H1 (cell line): ENCODE measurements at regions not wholly inside any gene's neighbourhood (a gene's known extent, or its start where the extent isn't known, plus 50 kb on each side); places are given as distances from the start of the nearest gene placed in this dataset.

Experiments
- CTCF ChIA-PET: fragments of 300-600 bp; sonication (Branson Sonifier 250); formaldehyde crosslinking; loops from one replicate; lab custom pipeline; 2021; ENCODE audit not compliant: partially characterized antibody; lab: Charles Lee
- POLR2A ChIA-PET: fragments of 300-600 bp; sonication (Branson Sonifier 250); formaldehyde crosslinking; loops from one replicate; lab custom pipeline; 2021; ENCODE audit warnings: inconsistent platforms; ENCODE audit not compliant: partially characterized antibody; lab: Charles Lee
- DNase-seq, 2 experiments: peaks; one replicate each; pipeline versions ENCODE4 v3.0.0 to v3.0.0-alpha.2; 2010 to 2022; ENCODE audit warnings: low spot score in 2 of 2, low read depth in 1 of 2, mixed read lengths in 1 of 2
- FAIRE-seq: peaks from 2 replicates; lab custom pipeline; 2011; peaks lifted over from hg19 to GRCh38; lab: Jason Lieb, UNC
- H2AFZ ChIP-seq: 2 replicates; pipeline ENCODE4 v1.8.1; 2012; ENCODE audit warnings: low read length, inconsistent platforms
- H2AK5ac ChIP-seq: 2 replicates; pipeline ENCODE4 v1.6.1; 2013; ENCODE audit warnings: low read depth, low read length
- H2BK120ac ChIP-seq: replicated peaks from 2 replicates; pipeline ENCODE3; 2013; ENCODE audit warnings: low read depth, low read length, inconsistent platforms
- H2BK12ac ChIP-seq: 2 replicates; pipeline ENCODE4 v1.6.1; 2013; ENCODE audit warnings: low read depth, low read length
- H2BK15ac ChIP-seq: 2 replicates; pipeline ENCODE4 v1.6.1; 2013; ENCODE audit warnings: low read length
- H2BK20ac ChIP-seq: 2 replicates; pipeline ENCODE4 v1.6.1; 2013; ENCODE audit warnings: low read length
- H2BK5ac ChIP-seq: 2 replicates; pipeline ENCODE4 v1.6.1; 2013; ENCODE audit warnings: low read depth, low read length
- H3K14ac ChIP-seq: 2 replicates; pipeline ENCODE4 v1.6.1; 2013; ENCODE audit warnings: inconsistent platforms; ENCODE audit not compliant: insufficient read length
- H3K18ac ChIP-seq: 2 replicates; pipeline ENCODE4 v1.6.1; 2013; ENCODE audit warnings: low read length; ENCODE audit errors: extremely low read depth
- H3K23ac ChIP-seq: 2 replicates; pipeline ENCODE4 v1.6.1; 2013; ENCODE audit warnings: inconsistent platforms; ENCODE audit not compliant: insufficient read length
- H3K23me2 ChIP-seq: 2 replicates; pipeline ENCODE4 v1.6.1; 2013; ENCODE audit warnings: low read depth, low read length
- H3K27ac ChIP-seq: 2 replicates; pipeline ENCODE4 v1.6.1; 2011; ENCODE audit warnings: low read depth, low read length, inconsistent platforms
- H3K27me3 ChIP-seq, 4 experiments: replicated peaks in 1 of 4; 1 replicate in 1 of 4; 2 replicates in 3 of 4; pipeline versions ENCODE4 v1.6.1 to v1.8.1; 2011 to 2013; ENCODE audit warnings: low read length in 3 of 4, mild to moderate bottlenecking in 3 of 4, inconsistent platforms in 2 of 4, mixed read lengths in 2 of 4, moderate library complexity in 1 of 4; ENCODE audit not compliant: control insufficient read depth in 3 of 4, insufficient read depth in 3 of 4; ENCODE audit errors: extremely low read depth in 1 of 4
- H3K36me3 ChIP-seq, 4 experiments: 2 replicates each; pipeline versions ENCODE4 v1.6.1 to v1.8.1; 2011 to 2013; ENCODE audit warnings: mild to moderate bottlenecking in 4 of 4, low read length in 3 of 4, moderate library complexity in 2 of 4, control low read depth in 1 of 4, inconsistent platforms in 1 of 4; ENCODE audit not compliant: insufficient read depth in 4 of 4, control insufficient read depth in 2 of 4
- H3K4ac ChIP-seq: replicated peaks from 2 replicates; pipeline ENCODE3; 2013; ENCODE audit warnings: low read length, low read depth, mixed read lengths, inconsistent platforms; ENCODE audit not compliant: insufficient read length
- H3K4me1 ChIP-seq, 4 experiments: replicated peaks in 1 of 4; 1 replicate in 1 of 4; 2 replicates in 3 of 4; pipeline versions ENCODE4 v1.6.1 to v1.8.1; 2011 to 2013; ENCODE audit warnings: low read length in 3 of 4, inconsistent platforms in 2 of 4, mixed read lengths in 1 of 4; ENCODE audit not compliant: insufficient read depth in 4 of 4, control insufficient read depth in 3 of 4
- H3K4me2 ChIP-seq, 2 experiments: 2 replicates each; pipeline versions ENCODE4 v1.6.1 to v1.8.1; 2011 to 2013; ENCODE audit warnings: low read depth in 2 of 2, low read length in 2 of 2, control low read depth in 1 of 2, inconsistent platforms in 1 of 2, mild to moderate bottlenecking in 1 of 2; ENCODE audit not compliant: insufficient read depth in 1 of 2
- H3K4me3 ChIP-seq, 4 experiments: fragments of 200-600, 300-600 bp in 1 of 4; sonication (generic), shearing (Covaris generic), sonication (Bioruptor Twin) in 1 of 4; 2 replicates each; pipeline versions ENCODE4 v1.5.1 to v1.8.1; 2011 to 2016; ENCODE audit warnings: low read length in 4 of 4, low read depth in 3 of 4, control low read depth in 2 of 4, inconsistent platforms in 2 of 4, mild to moderate bottlenecking in 2 of 4, mixed read lengths in 1 of 4, moderate library complexity in 1 of 4; ENCODE audit not compliant: insufficient read depth in 2 of 4; ENCODE audit errors: extremely low read depth in 1 of 4
- H3K56ac ChIP-seq: replicated peaks from 2 replicates; pipeline ENCODE3; 2013; ENCODE audit warnings: low read depth, mild to moderate bottlenecking, mixed read lengths, low read length, inconsistent platforms; ENCODE audit not compliant: insufficient read length
- H3K79me1 ChIP-seq: 2 replicates; pipeline ENCODE4 v1.6.1; 2013; ENCODE audit warnings: low read depth, low read length, control low read depth
- H3K79me2 ChIP-seq, 2 experiments: 2 replicates each; pipeline versions ENCODE4 v1.6.1 to v1.8.1; 2012 to 2013; ENCODE audit warnings: low read length in 2 of 2, mild to moderate bottlenecking in 2 of 2, inconsistent platforms in 1 of 2; ENCODE audit not compliant: insufficient read depth in 2 of 2, control insufficient read depth in 1 of 2
- H3K9ac ChIP-seq, 4 experiments: replicated peaks in 1 of 4; 1 replicate in 1 of 4; 2 replicates in 3 of 4; pipeline versions ENCODE4 v1.6.1 to v1.8.1; 2011 to 2013; ENCODE audit warnings: low read depth in 3 of 4, low read length in 3 of 4, control low read depth in 2 of 4, mild to moderate bottlenecking in 2 of 4, moderate library complexity in 2 of 4, inconsistent platforms in 1 of 4; ENCODE audit errors: extremely low read depth in 1 of 4
- H3K9me3 ChIP-seq, 2 experiments: 2 replicates each; pipeline versions ENCODE4 v1.6.1 to v1.8.1; 2012 to 2013; ENCODE audit warnings: mild to moderate bottlenecking in 2 of 2, moderate library complexity in 2 of 2, control low read depth in 1 of 2, inconsistent platforms in 1 of 2, low read depth in 1 of 2, low read length in 1 of 2, mixed read lengths in 1 of 2; ENCODE audit not compliant: insufficient read depth in 2 of 2
- H4K20me1 ChIP-seq, 2 experiments: replicated peaks in 1 of 2; 2 replicates each; pipeline versions ENCODE3 to v1.8.1; 2011 to 2013; ENCODE audit warnings: inconsistent platforms in 2 of 2, low read length in 2 of 2, mild to moderate bottlenecking in 1 of 2; ENCODE audit not compliant: insufficient read depth in 2 of 2, control insufficient read depth in 1 of 2
- H4K5ac ChIP-seq: 2 replicates; pipeline ENCODE4 v1.6.1; 2013; ENCODE audit warnings: low read length, low read depth, mixed read lengths, inconsistent platforms; ENCODE audit not compliant: insufficient read length
- H4K8ac ChIP-seq: 2 replicates; pipeline ENCODE4 v1.8.0; 2013; ENCODE audit warnings: mild to moderate bottlenecking, moderate library complexity, low read length, inconsistent platforms; ENCODE audit not compliant: insufficient read depth; ENCODE audit errors: extremely low read depth
- H4K91ac ChIP-seq: replicated peaks from 2 replicates; pipeline ENCODE3; 2013; ENCODE audit warnings: low read length, mixed read lengths, inconsistent platforms; ENCODE audit not compliant: insufficient read length
- CEBPB ChIP-seq: IDR thresholded peaks from 2 replicates; pipeline ENCODE4 v1.6.1; 2012; ENCODE audit warnings: low read depth, low read length
- KDM4A ChIP-seq: IDR thresholded peaks from one replicate; pipeline ENCODE4 v1.7.1; 2012; ENCODE audit warnings: low read depth, mild to moderate bottlenecking, moderate library complexity, low read length, inconsistent platforms; ENCODE audit not compliant: severe bottlenecking
- MAX ChIP-seq: IDR thresholded peaks from 2 replicates; pipeline ENCODE4 v1.6.1; 2012; ENCODE audit warnings: inconsistent platforms
- POU5F1 ChIP-seq: IDR thresholded peaks from 2 replicates; pipeline ENCODE4 v1.6.1; 2011; ENCODE audit warnings: low read depth, mild to moderate bottlenecking, low read length, moderate library complexity
- SRF ChIP-seq: IDR thresholded peaks from 2 replicates; pipeline ENCODE4 v1.6.1; 2011; ENCODE audit warnings: mild to moderate bottlenecking, low read depth, low read length, moderate library complexity
- WGBS, 2 experiments: shearing (Covaris generic) in 1 of 2; methylation state at CpG; one replicate each; pipeline versions ENCODE4 v1.1.6 to v1.1.7; 2013 to 2015; ENCODE audit warnings: low lambda C conversion rate in 2 of 2, mixed read lengths in 2 of 2, inconsistent platforms in 1 of 2, low coverage in 1 of 2, missing lambda C conversion rate in 1 of 2; ENCODE audit not compliant: insufficient replicate concordance in 2 of 2, insufficient coverage in 1 of 2, insufficient read length in 1 of 2; ENCODE audit errors: extremely low coverage in 1 of 2, missing lambda C conversion rate in 1 of 2; 5-methylcytosine and 5-hydroxymethylcytosine counted together
- TF ChIP-seq, protein P1 (sequence below): IDR thresholded peaks from 2 replicates; pipeline ENCODE4 v1.6.1; 2011; ENCODE audit warnings: low read length, improper control_type of control experiment

GRCh38 chr3:152626226-152626625 is 208.7 kb upstream of the P2RY1 start:
- Histone ChIP-seq H2BK5ac (no peak overlapping the region), H3K4me1 (no peaks in the 10 kb centered on the region), H2BK15ac (no peak overlapping the region), H4K8ac (no peak overlapping the region), H2AK5ac (no peak overlapping the region), H2BK120ac (no peak overlapping the region), H3K9ac (no peak overlapping the region; a peak in 1 of 7 replicates)
- WGBS, 2 experiments: 82% methylated on average over 4 of the region's 4 CpGs; no CpG with 5 or more reads in 1 of the 2 experiments
- no peak for FAIRE-seq
- TF ChIP-seq SRF (no peak), KDM4A (no peak), MAX (no peak), CEBPB (peak; percentile 83; the same call in 1 of the 2 replicates), POU5F1 (no peak)
- TF ChIP-seq, protein P1, sequence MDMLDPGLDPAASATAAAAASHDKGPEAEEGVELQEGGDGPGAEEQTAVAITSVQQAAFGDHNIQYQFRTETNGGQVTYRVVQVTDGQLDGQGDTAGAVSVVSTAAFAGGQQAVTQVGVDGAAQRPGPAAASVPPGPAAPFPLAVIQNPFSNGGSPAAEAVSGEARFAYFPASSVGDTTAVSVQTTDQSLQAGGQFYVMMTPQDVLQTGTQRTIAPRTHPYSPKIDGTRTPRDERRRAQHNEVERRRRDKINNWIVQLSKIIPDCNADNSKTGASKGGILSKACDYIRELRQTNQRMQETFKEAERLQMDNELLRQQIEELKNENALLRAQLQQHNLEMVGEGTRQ: no peak
- TF ChIP-seq, all 59 proteins: peak for 1
- no peaks in the 10 kb centered on the region for H3K23me2 ChIP-seq
- H3K27me3 ChIP-seq: no peaks in the 10 kb centered on the region
- H2BK20ac ChIP-seq: no peak overlapping the region
- H3K27ac ChIP-seq: no peak overlapping the region
- H2BK12ac ChIP-seq: no peak overlapping the region
- H3K36me3 ChIP-seq: no peaks in the 10 kb centered on the region
- H3K23ac ChIP-seq: no peak overlapping the region
- no peak overlapping the region for H4K91ac ChIP-seq
- no peak overlapping the region for H3K4me3 ChIP-seq
- H3K4ac ChIP-seq: no peak overlapping the region
- H2AFZ ChIP-seq: 0 out of 2 replicates have a peak overlapping the region, but pooled peaks have one; percentile 51
- no peak overlapping the region for H3K18ac ChIP-seq
- DNase-seq: no peak
- CTCF ChIA-PET: interaction anchor here (1.4 kb wide), 1 partner anchor 22 kb away, joined by 5 read pairs; no protein-coding TSS in a partner anchor
- no peak overlapping the region for H4K5ac ChIP-seq
- H4K20me1 ChIP-seq: no peaks in the 10 kb centered on the region
- no peaks in the 10 kb centered on the region for H3K79me1 ChIP-seq
- H3K9me3 ChIP-seq: no peaks in the 10 kb centered on the region
- POLR2A ChIA-PET: interaction anchor here (0.8 kb wide), 1 partner anchor 16 kb away, joined by 3 read pairs; no protein-coding TSS in a partner anchor
- no peak overlapping the region for H3K14ac ChIP-seq
- no peaks in the 10 kb centered on the region for H3K79me2 ChIP-seq
- H3K56ac ChIP-seq: no peak overlapping the region
- H3K4me2 ChIP-seq: no peak overlapping the region
